ENCODE measurements at regions not wholly inside any gene's neighbourhood (a gene's known extent, or its start where the extent isn't known, plus 50 kb on each side); places are given as distances from the start of the nearest gene placed in this dataset.

DNA sequence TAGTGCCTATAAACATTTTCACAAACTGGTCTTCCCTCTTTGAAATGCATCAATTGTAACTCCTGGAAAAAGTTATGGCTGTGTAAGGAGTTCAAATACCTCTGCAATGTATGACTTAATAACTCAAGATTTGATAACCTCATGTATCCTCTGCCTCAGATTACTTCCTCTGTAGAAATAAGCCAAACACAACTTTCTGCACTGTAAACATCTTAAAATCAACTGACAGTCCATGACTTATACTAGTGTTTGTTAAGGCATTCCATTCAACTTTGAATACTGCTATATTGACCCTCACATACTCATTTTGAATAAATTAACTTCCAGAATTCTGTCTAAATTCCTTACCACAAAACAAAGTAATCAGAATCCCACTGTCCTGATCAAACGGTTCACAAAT is 256.2 kb upstream of the POU5F2 start:
- FAIRE-seq (no peak), DNase-seq (ENCODE audit: low read depth, low spot score) (no peak)
- BruUV-seq (replicated peaks), result no TSS peak
- dilution Hi-C loops (cut with MboI; ENCODE audit: extremely low pct_ligation_motif_present, low sequenced_read_pairs) (no loop called here), intact Hi-C loops (cut with micrococcal nuclease) (no loop called here)
- Histone ChIP-seq H3K9me3 (replicated peaks; ENCODE audit: control insufficient read depth, insufficient read depth, low read length) (no peaks in the 10 kb centered on the region), H2AFZ (ENCODE audit: low read depth, low read length) (no peak overlapping the region), H3K27ac (ENCODE audit: insufficient read depth, low read depth, low read length) (no peak overlapping the region), H4K20me1 (replicated peaks; ENCODE audit: control insufficient read depth, extremely low read depth, insufficient read depth, low read length) (no peaks in the 10 kb centered on the region), H3K9me1 (replicated peaks; ENCODE audit: control insufficient read depth, extremely low read depth, insufficient read depth, low read length) (no peaks in the 10 kb centered on the region), H3K4me3 (replicated peaks in 1 of 3; ENCODE audit: insufficient read depth in 1 of 3, low read depth in 1 of 3, low read length in 3 of 3) (no peak overlapping the region), H3K27me3 (ENCODE audit: control insufficient read depth in 2 of 2, insufficient read depth in 2 of 2, low read length in 2 of 2) (no peaks in the 10 kb centered on the region), H3K4me1 (ENCODE audit: control insufficient read depth, extremely low read depth, insufficient read depth, low read length) (no peaks in the 10 kb centered on the region), H3K36me3 (ENCODE audit: control insufficient read depth in 2 of 2, extremely low read depth in 1 of 2, insufficient read depth in 2 of 2, low read length in 2 of 2) (no peaks in the 10 kb centered on the region), H3K4me2 (ENCODE audit: insufficient read depth, low read length) (no peak overlapping the region), H3K79me2 (ENCODE audit: control insufficient read depth, insufficient read depth, low read length) (no peaks in the 10 kb centered on the region), H3K9ac (replicated peaks; ENCODE audit: extremely low read depth, insufficient read depth, low read length) (no peak overlapping the region)
- POLR2A ChIA-PET, result no interaction called here
- CTCF ChIA-PET, result no interaction called here
- TF ChIP-seq POLR2AphosphoS5 (IDR thresholded peaks at IDR 0.05; ENCODE audit: insufficient read depth, low read depth, low read length) (no peak), MYC (IDR thresholded peaks at IDR 0.05; ENCODE audit: low read depth, low read length) (no peak), FOS (IDR thresholded peaks at IDR 0.05; ENCODE audit: borderline replicate concordance, insufficient read depth, low read length) (no peak), GATA2 (IDR thresholded peaks at IDR 0.05; ENCODE audit: insufficient read depth, insufficient read length, low read depth, low read length) (no peak)

DNA sequence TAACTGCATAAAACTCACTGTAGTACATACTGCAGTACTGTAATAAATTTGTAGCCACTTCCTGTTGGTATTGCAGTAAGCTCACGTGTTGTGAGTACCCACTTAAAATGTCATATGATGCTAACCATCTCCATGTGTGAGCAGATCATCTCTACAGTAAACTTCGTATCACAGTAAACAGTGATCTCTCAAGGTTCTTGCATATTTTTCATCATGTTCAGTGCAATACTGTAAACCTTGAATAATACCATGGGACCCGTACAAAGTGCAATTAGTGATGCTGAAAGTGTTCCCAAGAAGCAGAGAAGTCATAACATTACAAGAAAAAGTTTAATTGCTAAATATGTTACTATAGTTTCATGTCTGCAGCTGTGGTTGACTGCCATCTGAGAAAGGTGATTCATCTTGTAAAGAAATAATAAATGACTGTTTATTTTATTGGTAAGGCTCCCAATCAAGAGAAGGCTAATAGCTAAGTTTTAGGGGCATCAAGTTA is 253.8 kb upstream of the POU5F2 start:
- no peak overlapping the region for H3K9ac ChIP-seq (replicated peaks; ENCODE audit: extremely low read depth, insufficient read depth, low read length)
- H3K36me3 ChIP-seq (ENCODE audit: control insufficient read depth in 2 of 2, extremely low read depth in 1 of 2, insufficient read depth in 2 of 2, low read length in 2 of 2), result no peaks in the 10 kb centered on the region
- H3K79me2 ChIP-seq (ENCODE audit: control insufficient read depth, insufficient read depth, low read length), result no peaks in the 10 kb centered on the region
- H3K27me3 ChIP-seq (ENCODE audit: control insufficient read depth in 2 of 2, insufficient read depth in 2 of 2, low read length in 2 of 2), result no peaks in the 10 kb centered on the region
- CTCF ChIA-PET, result interaction anchor here (0.6 kb wide), 1 partner anchor 92 kb away, joined by 3 read pairs; no protein-coding TSS in a partner anchor
- dilution Hi-C loops (cut with MboI; ENCODE audit: extremely low pct_ligation_motif_present, low sequenced_read_pairs) (no loop called here), intact Hi-C loops (cut with micrococcal nuclease) (no loop called here)
- H3K9me1 ChIP-seq (replicated peaks; ENCODE audit: control insufficient read depth, extremely low read depth, insufficient read depth, low read length), result no peaks in the 10 kb centered on the region
- no peaks in the 10 kb centered on the region for H4K20me1 ChIP-seq (replicated peaks; ENCODE audit: control insufficient read depth, extremely low read depth, insufficient read depth, low read length)
- H2AFZ ChIP-seq (ENCODE audit: low read depth, low read length), result no peak overlapping the region
- POLR2A ChIA-PET, result no interaction called here
- H3K27ac ChIP-seq (ENCODE audit: insufficient read depth, low read depth, low read length), result no peak overlapping the region
- no TSS peak for BruUV-seq (replicated peaks)
- H3K4me1 ChIP-seq (ENCODE audit: control insufficient read depth, extremely low read depth, insufficient read depth, low read length), result peaks cover 9% of the 10 kb centered on the region
- H3K4me2 ChIP-seq (ENCODE audit: insufficient read depth, low read length), result no peak overlapping the region
- FAIRE-seq, result no peak
- H3K4me3 ChIP-seq (replicated peaks in 1 of 3; ENCODE audit: insufficient read depth in 1 of 3, low read depth in 1 of 3, low read length in 3 of 3), result no peak overlapping the region
- H3K9me3 ChIP-seq (replicated peaks; ENCODE audit: control insufficient read depth, insufficient read depth, low read length), result no peaks in the 10 kb centered on the region
- no peak for TF ChIP-seq EZH2 (IDR thresholded peaks at IDR 0.05; ENCODE audit: borderline replicate concordance, low read depth, low read length, severe bottlenecking)
- no peak for TF ChIP-seq GATA2 (IDR thresholded peaks at IDR 0.05; ENCODE audit: insufficient read depth, insufficient read length, low read depth, low read length)
- TF ChIP-seq, protein P1, sequence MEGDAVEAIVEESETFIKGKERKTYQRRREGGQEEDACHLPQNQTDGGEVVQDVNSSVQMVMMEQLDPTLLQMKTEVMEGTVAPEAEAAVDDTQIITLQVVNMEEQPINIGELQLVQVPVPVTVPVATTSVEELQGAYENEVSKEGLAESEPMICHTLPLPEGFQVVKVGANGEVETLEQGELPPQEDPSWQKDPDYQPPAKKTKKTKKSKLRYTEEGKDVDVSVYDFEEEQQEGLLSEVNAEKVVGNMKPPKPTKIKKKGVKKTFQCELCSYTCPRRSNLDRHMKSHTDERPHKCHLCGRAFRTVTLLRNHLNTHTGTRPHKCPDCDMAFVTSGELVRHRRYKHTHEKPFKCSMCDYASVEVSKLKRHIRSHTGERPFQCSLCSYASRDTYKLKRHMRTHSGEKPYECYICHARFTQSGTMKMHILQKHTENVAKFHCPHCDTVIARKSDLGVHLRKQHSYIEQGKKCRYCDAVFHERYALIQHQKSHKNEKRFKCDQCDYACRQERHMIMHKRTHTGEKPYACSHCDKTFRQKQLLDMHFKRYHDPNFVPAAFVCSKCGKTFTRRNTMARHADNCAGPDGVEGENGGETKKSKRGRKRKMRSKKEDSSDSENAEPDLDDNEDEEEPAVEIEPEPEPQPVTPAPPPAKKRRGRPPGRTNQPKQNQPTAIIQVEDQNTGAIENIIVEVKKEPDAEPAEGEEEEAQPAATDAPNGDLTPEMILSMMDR (IDR thresholded peaks at IDR 0.05; ENCODE audit: extremely low read depth in 1 of 2, insufficient read depth in 1 of 2, low read depth in 1 of 2, low read length in 2 of 2), result no peak
- DNase-seq (ENCODE audit: low read depth, low spot score), result no peak

Measured in endothelial cell of umbilical vein (primary cell).